WTC11 (cell line): ENCODE measurements at regions not wholly inside any gene's neighbourhood (a gene's known extent, or its start where the extent isn't known, plus 50 kb on each side); places are given as distances from the start of the nearest gene placed in this dataset.

Source experiments
- ATAC-seq: fragments of 200-7000 bp; cut with Tn5 transposase; 2 replicates; pipeline ENCODE4 v1.10.0; 2021; ENCODE audit warnings: mild to moderate bottlenecking, moderate library complexity
- CTCF ChIA-PET: fragments of 300-600 bp; sonication (Branson Sonifier 250); formaldehyde crosslinking; loops from one replicate; lab custom pipeline; 2021; ENCODE audit warnings: antibody characterized with exemption; lab: Charles Lee
- POLR2A ChIA-PET: fragments of 350-600 bp; sonication (Branson Sonifier 250); formaldehyde crosslinking; loops from one replicate; lab custom pipeline; 2021; ENCODE audit warnings: antibody characterized with exemption; lab: Charles Lee
- DNase-seq: peaks from one replicate; pipeline ENCODE4 v3.0.0; 2021; ENCODE audit warnings: low spot score
- H3K27ac Mint-ChIP-seq: 2 replicates; pipeline ENCODE4 v1.8.0; 2021; ENCODE audit warnings: mixed read lengths
- H3K27me3 Mint-ChIP-seq: 2 replicates; pipeline ENCODE4 v1.8.0; 2021; ENCODE audit warnings: low read depth, mild to moderate bottlenecking, moderate library complexity, mixed read lengths
- H3K36me3 Mint-ChIP-seq: 2 replicates; pipeline ENCODE4 v1.8.0; 2021; ENCODE audit warnings: mixed read lengths
- H3K4me1 Mint-ChIP-seq: 2 replicates; pipeline ENCODE4 v1.8.0; 2022; ENCODE audit warnings: mixed read lengths
- H3K4me3 Mint-ChIP-seq: 2 replicates; pipeline ENCODE4 v1.8.0; 2021; ENCODE audit warnings: mild to moderate bottlenecking, moderate library complexity, mixed read lengths
- H3K9me3 Mint-ChIP-seq: 2 replicates; pipeline ENCODE4 v1.8.0; 2021; ENCODE audit warnings: mixed read lengths
- AFF4 ChIP-seq: sonication (generic); formaldehyde crosslinking; IDR thresholded peaks from 2 replicates; pipeline ENCODE4 v1.8.1; 2023; ENCODE audit warnings: mild to moderate bottlenecking, missing genetic modification reagents, borderline replicate concordance
- ATF1 ChIP-seq: sonication (generic); formaldehyde crosslinking; IDR thresholded peaks from 2 replicates; pipeline ENCODE4 v1.8.1; 2023; ENCODE audit warnings: mild to moderate bottlenecking, moderate library complexity, missing genetic modification reagents
- ATF6 ChIP-seq: sonication (generic); formaldehyde crosslinking; IDR thresholded peaks from 2 replicates; pipeline ENCODE4 v1.8.1; 2023; ENCODE audit warnings: mild to moderate bottlenecking, missing genetic modification reagents
- ETV6 ChIP-seq: sonication (generic); formaldehyde crosslinking; IDR thresholded peaks from 2 replicates; pipeline ENCODE4 v1.8.1; 2022; ENCODE audit warnings: mild to moderate bottlenecking, missing genetic modification reagents
- GRHL2 ChIP-seq: fragments of 250-450 bp; sonication (Bioruptor Pico); IDR thresholded peaks from 2 replicates; pipeline ENCODE4 v1.8.0; 2022; ENCODE audit warnings: mild to moderate bottlenecking, moderate library complexity; ENCODE audit not compliant: insufficient replicate concordance, severe bottlenecking
- HMGA2 ChIP-seq: fragments of 250-450 bp; sonication (Bioruptor Pico); IDR thresholded peaks from 2 replicates; pipeline ENCODE4 v1.4.0; 2021; ENCODE audit warnings: mild to moderate bottlenecking, moderate library complexity
- NFATC4 ChIP-seq: fragments of 250-450 bp; sonication (Bioruptor Pico); IDR thresholded peaks from 2 replicates; pipeline ENCODE4 v1.9.0; 2021; ENCODE audit warnings: mild to moderate bottlenecking
- NR1H2 ChIP-seq: sonication (generic); formaldehyde crosslinking; IDR thresholded peaks from 2 replicates; pipeline ENCODE4 v1.9.0; 2021; ENCODE audit warnings: mild to moderate bottlenecking, moderate library complexity, missing genetic modification reagents
- NR3C1 ChIP-seq: sonication (generic); formaldehyde crosslinking; conservative IDR thresholded peaks from 2 replicates; pipeline ENCODE4 v1.8.1; 2023; ENCODE audit warnings: low read depth, mild to moderate bottlenecking, missing genetic modification reagents
- PRDM15 ChIP-seq: sonication (generic); formaldehyde crosslinking; IDR thresholded peaks from 2 replicates; pipeline ENCODE4 v1.8.0; 2022; ENCODE audit warnings: missing genetic modification reagents
- PRRX2 ChIP-seq: fragments of 250-450 bp; sonication (Bioruptor Pico); IDR thresholded peaks from 2 replicates; pipeline ENCODE4 v1.8.0; 2021; ENCODE audit warnings: mild to moderate bottlenecking
- SMAD4 ChIP-seq: sonication (generic); formaldehyde crosslinking; IDR thresholded peaks from 2 replicates; pipeline ENCODE4 v1.8.0; 2022; ENCODE audit warnings: mild to moderate bottlenecking, missing genetic modification reagents
- SOX15 ChIP-seq: fragments of 250-450 bp; sonication (Bioruptor Pico); IDR thresholded peaks from 2 replicates; pipeline ENCODE4 v1.9.0; 2021; ENCODE audit warnings: mild to moderate bottlenecking
- SP1 ChIP-seq: sonication (generic); formaldehyde crosslinking; conservative IDR thresholded peaks from 2 replicates; pipeline ENCODE4 v1.8.1; 2022; ENCODE audit warnings: missing genetic modification reagents
- USF1 ChIP-seq: sonication (generic); formaldehyde crosslinking; IDR thresholded peaks from 2 replicates; pipeline ENCODE4 v1.8.0; 2022; ENCODE audit warnings: mild to moderate bottlenecking, missing genetic modification reagents
- ZMAT4 ChIP-seq: fragments of 250-450 bp; sonication (Bioruptor Pico); IDR thresholded peaks from 2 replicates; pipeline ENCODE4 v1.9.0; 2021; ENCODE audit warnings: mild to moderate bottlenecking
- ZNF138 ChIP-seq: sonication (generic); formaldehyde crosslinking; conservative IDR thresholded peaks from 2 replicates; pipeline ENCODE4 v1.8.1; 2022; ENCODE audit warnings: mild to moderate bottlenecking, moderate library complexity, missing genetic modification reagents
- ZNF219 ChIP-seq: sonication (generic); formaldehyde crosslinking; IDR thresholded peaks from 2 replicates; pipeline ENCODE4 v1.8.0; 2023; ENCODE audit warnings: missing genetic modification reagents, mild to moderate bottlenecking, borderline replicate concordance
- ZNF263 ChIP-seq: sonication (generic); formaldehyde crosslinking; IDR thresholded peaks from 2 replicates; pipeline ENCODE4 v1.8.1; 2022; ENCODE audit warnings: low read depth, mild to moderate bottlenecking, moderate library complexity, missing genetic modification reagents
- ZNF396 ChIP-seq: fragments of 250-450 bp; sonication (Bioruptor Pico); IDR thresholded peaks from 2 replicates; pipeline ENCODE4 v1.8.0; 2021; ENCODE audit warnings: mild to moderate bottlenecking, moderate library complexity, borderline replicate concordance

GRCh38 chr2:48258481-48259149 is 55.9 kb upstream of the FOXN2 start:
- Mint-ChIP-seq H3K4me3 (no peak overlapping the region), H3K9me3 (no peaks in the 10 kb centered on the region), H3K27me3 (no peaks in the 10 kb centered on the region), H3K36me3 (no peaks in the 10 kb centered on the region), H3K4me1 (no peaks in the 10 kb centered on the region), H3K27ac (no peak overlapping the region)
- DNase-seq (no peak), ATAC-seq (no peak)
- TF ChIP-seq NFATC4 (CRISPR knock-in tag) (no peak), NR1H2 (CRISPR knock-in tag) (no peak), NR3C1 (CRISPR knock-in tag) (no peak), GRHL2 (no peak), ZNF396 (CRISPR knock-in tag) (no peak), SOX15 (CRISPR knock-in tag) (no peak), PRDM15 (CRISPR knock-in tag) (no peak), ZNF263 (CRISPR knock-in tag) (no peak), ETV6 (CRISPR knock-in tag) (no peak), ATF6 (no peak), ZMAT4 (CRISPR knock-in tag) (no peak), ZNF138 (no peak), SP1 (no peak), AFF4 (CRISPR knock-in tag) (no peak), USF1 (CRISPR knock-in tag) (no peak)
- ChIA-PET CTCF (no interaction called here), POLR2A (no interaction called here)

GRCh38 chr2:48259811-48260210 is 54.7 kb upstream of the FOXN2 start:
- TF ChIP-seq HMGA2 (CRISPR knock-in tag) = peak; percentile 63; the same call in 1 of the 2 replicates
- TF ChIP-seq PRDM15 (CRISPR knock-in tag) = no peak
- no peak for TF ChIP-seq SMAD4 (CRISPR knock-in tag)
- TF ChIP-seq ATF1 (CRISPR knock-in tag) = no peak
- no peak for TF ChIP-seq GRHL2
- no peak for TF ChIP-seq ZNF219 (CRISPR knock-in tag)
- TF ChIP-seq PRRX2 = no peak
- no peak overlapping the region for H3K4me3 Mint-ChIP-seq
- no peaks in the 10 kb centered on the region for H3K4me1 Mint-ChIP-seq
- DNase-seq = no peak
- CTCF ChIA-PET = no interaction called here
- no peaks in the 10 kb centered on the region for H3K27me3 Mint-ChIP-seq
- H3K27ac Mint-ChIP-seq = no peak overlapping the region
- POLR2A ChIA-PET = no interaction called here
- ATAC-seq = no peak
- H3K9me3 Mint-ChIP-seq = peaks cover 3% of the 10 kb centered on the region; the same call in 1 of the 2 replicates
- no peaks in the 10 kb centered on the region for H3K36me3 Mint-ChIP-seq
